ENCODE measurements at regions not wholly inside any gene's neighbourhood (a gene's known extent, or its start where the extent isn't known, plus 50 kb on each side); places are given as distances from the start of the nearest gene placed in this dataset.

DNA sequence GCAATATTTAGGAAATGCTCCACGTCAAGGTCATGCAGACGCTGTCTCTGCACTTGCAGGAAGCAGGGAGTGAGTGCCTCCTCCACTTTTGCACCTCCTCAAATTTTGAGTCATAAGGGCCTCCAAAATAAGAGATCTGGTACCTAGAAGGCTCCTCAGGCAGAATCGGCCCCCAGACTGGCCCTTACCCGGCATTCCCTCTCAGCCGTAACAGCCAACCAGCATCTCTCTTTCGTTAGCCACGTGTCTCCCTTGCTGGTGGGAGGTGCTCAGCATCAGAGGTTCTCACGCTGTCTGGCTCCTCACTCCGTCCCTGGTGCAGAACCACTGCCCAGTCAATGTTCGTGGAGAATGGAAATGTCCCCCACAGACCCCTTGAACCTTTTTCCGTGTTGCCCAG lies 75.3 kb downstream of the ANKRD60 start:
- TF ChIP-seq, protein P1, sequence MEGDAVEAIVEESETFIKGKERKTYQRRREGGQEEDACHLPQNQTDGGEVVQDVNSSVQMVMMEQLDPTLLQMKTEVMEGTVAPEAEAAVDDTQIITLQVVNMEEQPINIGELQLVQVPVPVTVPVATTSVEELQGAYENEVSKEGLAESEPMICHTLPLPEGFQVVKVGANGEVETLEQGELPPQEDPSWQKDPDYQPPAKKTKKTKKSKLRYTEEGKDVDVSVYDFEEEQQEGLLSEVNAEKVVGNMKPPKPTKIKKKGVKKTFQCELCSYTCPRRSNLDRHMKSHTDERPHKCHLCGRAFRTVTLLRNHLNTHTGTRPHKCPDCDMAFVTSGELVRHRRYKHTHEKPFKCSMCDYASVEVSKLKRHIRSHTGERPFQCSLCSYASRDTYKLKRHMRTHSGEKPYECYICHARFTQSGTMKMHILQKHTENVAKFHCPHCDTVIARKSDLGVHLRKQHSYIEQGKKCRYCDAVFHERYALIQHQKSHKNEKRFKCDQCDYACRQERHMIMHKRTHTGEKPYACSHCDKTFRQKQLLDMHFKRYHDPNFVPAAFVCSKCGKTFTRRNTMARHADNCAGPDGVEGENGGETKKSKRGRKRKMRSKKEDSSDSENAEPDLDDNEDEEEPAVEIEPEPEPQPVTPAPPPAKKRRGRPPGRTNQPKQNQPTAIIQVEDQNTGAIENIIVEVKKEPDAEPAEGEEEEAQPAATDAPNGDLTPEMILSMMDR (IDR thresholded peaks at IDR 0.05; ENCODE audit: low read depth, low read length): no peak
- no peak for TF ChIP-seq POLR2A (IDR thresholded peaks at IDR 0.05; ENCODE audit: extremely low read depth, insufficient read length)
- TF ChIP-seq MYC (IDR thresholded peaks at IDR 0.05; ENCODE audit: low read depth, low read length): no peak

Measured in NB4 (cell line).